CD14-positive monocyte (primary cell): ENCODE measurements at regions not wholly inside any gene's neighbourhood (a gene's known extent, or its start where the extent isn't known, plus 50 kb on each side); places are given as distances from the start of the nearest gene placed in this dataset.

Source experiments
- DNase-seq, 3 donors: peaks; one replicate each; pipeline ENCODE4 v3.0.0-alpha.2; 2011 to 2022
- H2AFZ ChIP-seq: 2 replicates; pipeline ENCODE4 v1.6.0; 2012; ENCODE audit warnings: mild to moderate bottlenecking, low read depth, low read length, inconsistent platforms; ENCODE audit not compliant: insufficient read depth, poor library complexity, severe bottlenecking
- H3K27ac ChIP-seq, 2 donors: 1 replicate in 1 of 2; 2 replicates in 1 of 2; pipeline ENCODE4 v1.5.1; 2012 to 2013; ENCODE audit warnings: low read length in 2 of 2, control low read depth in 1 of 2, inconsistent platforms in 1 of 2, low read depth in 1 of 2, mild to moderate bottlenecking in 1 of 2
- H3K27me3 ChIP-seq, 2 donors: one replicate each; pipeline versions ENCODE4 v1.6.0 to v1.6.1; 2011 to 2013; ENCODE audit warnings: low read length in 2 of 2; ENCODE audit not compliant: control insufficient read depth in 2 of 2, insufficient read depth in 2 of 2
- H3K36me3 ChIP-seq, 2 donors: replicated peaks in 1 of 2; 1 replicate in 1 of 2; 2 replicates in 1 of 2; pipeline versions ENCODE4 v1.5.1 to v1.6.1; 2012 to 2013; ENCODE audit warnings: low read length in 2 of 2, control low read depth in 1 of 2, inconsistent platforms in 1 of 2, mild to moderate bottlenecking in 1 of 2; ENCODE audit not compliant: insufficient read depth in 2 of 2, control insufficient read depth in 1 of 2
- H3K4me1 ChIP-seq, 2 donors: 1 replicate in 1 of 2; 2 replicates in 1 of 2; pipeline versions ENCODE4 v1.5.1 to v1.6.1; 2012 to 2013; ENCODE audit warnings: low read length in 2 of 2, control low read depth in 1 of 2, inconsistent platforms in 1 of 2, mild to moderate bottlenecking in 1 of 2, moderate library complexity in 1 of 2; ENCODE audit not compliant: insufficient read depth in 2 of 2, control insufficient read depth in 1 of 2
- H3K4me2 ChIP-seq: replicated peaks from 2 replicates; pipeline ENCODE3; 2012; ENCODE audit warnings: low read length, moderate library complexity, mild to moderate bottlenecking; ENCODE audit not compliant: poor library complexity, severe bottlenecking; ENCODE audit errors: extremely low read depth
- H3K4me3 ChIP-seq, 3 experiments: fragments of 200-600 bp in 1 of 3; sonication (generic) in 1 of 3; replicated peaks in 1 of 3; 1 replicate in 2 of 3; 2 replicates in 1 of 3; pipeline ENCODE4 v1.5.1; 2011 to 2013; ENCODE audit warnings: low read length in 3 of 3, mild to moderate bottlenecking in 3 of 3, control low read depth in 2 of 3, low read depth in 2 of 3, inconsistent platforms in 1 of 3, moderate library complexity in 1 of 3
- H3K79me2 ChIP-seq: 2 replicates; pipeline ENCODE4 v1.6.0; 2012; ENCODE audit warnings: mild to moderate bottlenecking, control low read depth, inconsistent platforms, low read length, moderate library complexity; ENCODE audit not compliant: insufficient read depth
- H3K9ac ChIP-seq: 2 replicates; pipeline ENCODE4 v1.6.0; 2017; ENCODE audit warnings: low read length, mild to moderate bottlenecking; ENCODE audit not compliant: insufficient read depth, poor library complexity, severe bottlenecking
- H3K9me3 ChIP-seq, 2 donors: replicated peaks in 1 of 2; 1 replicate in 1 of 2; 2 replicates in 1 of 2; pipeline versions ENCODE4 v1.5.1 to v1.6.1; 2012 to 2013; ENCODE audit warnings: low read length in 2 of 2, control low read depth in 1 of 2; ENCODE audit not compliant: control insufficient read depth in 1 of 2, insufficient read depth in 1 of 2
- H4K20me1 ChIP-seq: 2 replicates; pipeline ENCODE4 v1.6.0; 2012; ENCODE audit warnings: mild to moderate bottlenecking, low read length, control low read depth, moderate library complexity; ENCODE audit not compliant: insufficient read depth
- H3K27ac Mint-ChIP-seq, 7 donors: one replicate each; pipeline ENCODE4 v1.8.0; 2020; ENCODE audit warnings: mild to moderate bottlenecking in 7 of 7, mixed read lengths in 7 of 7, moderate library complexity in 6 of 7, inconsistent platforms in 2 of 7
- H3K27me3 Mint-ChIP-seq, 3 donors: one replicate each; pipeline ENCODE4 v1.8.0; 2021 to 2022; ENCODE audit warnings: low read depth in 3 of 3, mild to moderate bottlenecking in 3 of 3, mixed read lengths in 3 of 3, moderate library complexity in 3 of 3, inconsistent platforms in 1 of 3
- H3K36me3 Mint-ChIP-seq, 2 donors: one replicate each; pipeline ENCODE4 v1.8.0; 2020; ENCODE audit warnings: mixed read lengths in 2 of 2, inconsistent platforms in 1 of 2, mild to moderate bottlenecking in 1 of 2
- H3K4me1 Mint-ChIP-seq: one replicate; pipeline ENCODE4 v1.8.0; 2020; ENCODE audit warnings: mild to moderate bottlenecking, mixed read lengths
- H3K4me3 Mint-ChIP-seq, 2 donors: one replicate each; pipeline ENCODE4 v1.8.0; 2020; ENCODE audit warnings: mild to moderate bottlenecking in 2 of 2, mixed read lengths in 2 of 2, moderate library complexity in 1 of 2
- H3K9me3 Mint-ChIP-seq, 7 donors: one replicate each; pipeline ENCODE4 v1.8.0; 2020 to 2022; ENCODE audit warnings: mixed read lengths in 7 of 7, mild to moderate bottlenecking in 6 of 7, moderate library complexity in 6 of 7, inconsistent platforms in 2 of 7
- WGBS: methylation state at CpG from one replicate; pipeline ENCODE4 v1.1.5; 2013; ENCODE audit warnings: missing lambda C conversion rate; ENCODE audit not compliant: insufficient coverage; 5-methylcytosine and 5-hydroxymethylcytosine counted together
- intact Hi-C, 2 donors: fragments of 100-400 bp; cut with micrococcal nuclease; formaldehyde crosslinking; loops; one replicate each; pipeline versions ENCODE4 v1.15.0 to v1.15.1; 2023
- TF ChIP-seq, protein P1 (sequence below): fragments of 200-600 bp; IDR thresholded peaks from one replicate; pipeline ENCODE4 v1.8.0; 2022; ENCODE audit warnings: antibody characterized with exemption, mild to moderate bottlenecking

DNA sequence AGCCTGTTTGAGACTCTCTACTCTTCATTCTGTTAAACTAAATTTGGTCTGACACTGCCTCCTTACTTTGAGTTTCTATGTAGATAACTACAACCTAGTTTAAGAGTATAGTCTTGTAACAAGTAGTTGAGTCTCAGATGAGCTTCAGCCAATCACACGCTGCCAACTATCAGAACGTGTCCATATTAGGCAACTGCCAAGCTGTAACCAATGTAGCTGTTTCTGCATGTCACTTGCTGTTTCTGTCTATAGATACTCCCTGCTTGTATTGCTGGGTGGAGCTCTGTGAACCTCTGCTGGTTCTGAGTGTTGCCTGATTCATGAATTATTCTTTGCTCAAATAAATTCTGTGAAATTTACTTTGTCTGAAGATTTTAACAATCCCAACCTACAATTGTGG is 452.6 kb upstream of the NR5A2 start:
- no peaks in the 10 kb centered on the region for H3K4me1 ChIP-seq
- no peak overlapping the region for H3K9ac ChIP-seq
- H4K20me1 ChIP-seq: no peaks in the 10 kb centered on the region
- no peak overlapping the region for H2AFZ ChIP-seq
- no peak overlapping the region for H3K4me2 ChIP-seq
- H3K4me3 Mint-ChIP-seq: no peak overlapping the region
- no peaks in the 10 kb centered on the region for H3K27me3 Mint-ChIP-seq
- H3K9me3 Mint-ChIP-seq: peaks cover 0 to 3% (median 0%) of the 10 kb centered on the region in 7 donors
- H3K36me3 ChIP-seq: no peaks in the 10 kb centered on the region
- no peaks in the 10 kb centered on the region for H3K79me2 ChIP-seq
- H3K27ac ChIP-seq: no peak overlapping the region
- no peaks in the 10 kb centered on the region for H3K27me3 ChIP-seq
- intact Hi-C loops: no loop called here
- H3K27ac Mint-ChIP-seq: no peak overlapping the region
- no peaks in the 10 kb centered on the region for H3K9me3 ChIP-seq
- no peaks in the 10 kb centered on the region for H3K4me1 Mint-ChIP-seq
- TF ChIP-seq, protein P1, sequence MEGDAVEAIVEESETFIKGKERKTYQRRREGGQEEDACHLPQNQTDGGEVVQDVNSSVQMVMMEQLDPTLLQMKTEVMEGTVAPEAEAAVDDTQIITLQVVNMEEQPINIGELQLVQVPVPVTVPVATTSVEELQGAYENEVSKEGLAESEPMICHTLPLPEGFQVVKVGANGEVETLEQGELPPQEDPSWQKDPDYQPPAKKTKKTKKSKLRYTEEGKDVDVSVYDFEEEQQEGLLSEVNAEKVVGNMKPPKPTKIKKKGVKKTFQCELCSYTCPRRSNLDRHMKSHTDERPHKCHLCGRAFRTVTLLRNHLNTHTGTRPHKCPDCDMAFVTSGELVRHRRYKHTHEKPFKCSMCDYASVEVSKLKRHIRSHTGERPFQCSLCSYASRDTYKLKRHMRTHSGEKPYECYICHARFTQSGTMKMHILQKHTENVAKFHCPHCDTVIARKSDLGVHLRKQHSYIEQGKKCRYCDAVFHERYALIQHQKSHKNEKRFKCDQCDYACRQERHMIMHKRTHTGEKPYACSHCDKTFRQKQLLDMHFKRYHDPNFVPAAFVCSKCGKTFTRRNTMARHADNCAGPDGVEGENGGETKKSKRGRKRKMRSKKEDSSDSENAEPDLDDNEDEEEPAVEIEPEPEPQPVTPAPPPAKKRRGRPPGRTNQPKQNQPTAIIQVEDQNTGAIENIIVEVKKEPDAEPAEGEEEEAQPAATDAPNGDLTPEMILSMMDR: no peak
- no peaks in the 10 kb centered on the region for H3K36me3 Mint-ChIP-seq
- no peak overlapping the region for H3K4me3 ChIP-seq
- 100% methylated on average over 1 of the region's 2 CpGs for WGBS
- no peak for DNase-seq

DNA sequence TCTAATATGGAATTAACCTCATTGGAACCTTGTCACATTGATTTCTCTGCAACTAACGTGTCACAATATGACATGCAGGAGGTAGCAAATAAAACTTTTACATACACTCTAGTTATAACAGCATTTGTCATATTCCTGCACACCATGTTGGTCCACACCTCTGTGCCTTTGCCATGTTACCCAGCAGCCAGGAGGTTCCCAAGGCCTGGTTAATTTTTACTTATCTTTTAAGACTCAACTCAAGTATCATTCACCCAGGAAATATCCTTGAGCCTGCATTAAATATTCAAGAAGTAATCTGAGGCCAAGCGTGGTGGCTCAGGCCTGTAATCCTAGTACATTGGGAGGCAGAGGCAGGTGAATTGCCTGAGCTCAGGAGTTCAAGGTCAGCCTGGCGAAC is 447.2 kb upstream of the NR5A2 start:
- Histone ChIP-seq H3K27ac (no peak overlapping the region), H3K79me2 (no peaks in the 10 kb centered on the region), H3K36me3 (no peaks in the 10 kb centered on the region), H2AFZ (no peak overlapping the region), H3K4me2 (no peak overlapping the region), H3K9me3 (no peaks in the 10 kb centered on the region), H3K27me3 (no peaks in the 10 kb centered on the region), H3K4me3 (no peak overlapping the region), H4K20me1 (no peaks in the 10 kb centered on the region), H3K9ac (no peak overlapping the region), H3K4me1 (no peaks in the 10 kb centered on the region)
- H3K9me3 Mint-ChIP-seq: peaks cover 0 to 4% (median 0%) of the 10 kb centered on the region in 7 donors
- TF ChIP-seq, protein P1: no peak
- intact Hi-C loops: no loop called here
- no CpG with 5 or more reads among the region's 3 CpGs for WGBS
- H3K27me3 Mint-ChIP-seq: no peaks in the 10 kb centered on the region
- DNase-seq: no peak
- no peak overlapping the region for H3K4me3 Mint-ChIP-seq
- no peak overlapping the region for H3K27ac Mint-ChIP-seq
- H3K4me1 Mint-ChIP-seq: peaks cover under 1% of the 10 kb centered on the region
- no peaks in the 10 kb centered on the region for H3K36me3 Mint-ChIP-seq
